NT2/D1 (cell line): ENCODE measurements at regions not wholly inside any gene's neighbourhood (a gene's known extent, or its start where the extent isn't known, plus 50 kb on each side); places are given as distances from the start of the nearest gene placed in this dataset.

Experiments
- DNase-seq: peaks from one replicate; pipeline ENCODE4 v3.0.0-alpha.2; 2011; ENCODE audit warnings: low read depth, low spot score
- H3K27me3 ChIP-seq: 2 replicates; pipeline ENCODE4 v1.6.0; 2011; ENCODE audit warnings: mild to moderate bottlenecking; ENCODE audit not compliant: insufficient read length, insufficient read depth
- H3K36me3 ChIP-seq: 2 replicates; pipeline ENCODE4 v1.6.1; 2011; ENCODE audit warnings: mild to moderate bottlenecking, low read length, mixed read lengths; ENCODE audit not compliant: insufficient read depth, insufficient read length
- H3K4me1 ChIP-seq: 2 replicates; pipeline ENCODE4 v1.5.1; 2011; ENCODE audit not compliant: insufficient read depth, insufficient read length
- H3K4me3 ChIP-seq: 2 replicates; pipeline ENCODE4 v1.5.1; 2011; ENCODE audit warnings: low read depth; ENCODE audit not compliant: insufficient read length
- H3K9ac ChIP-seq: 2 replicates; pipeline ENCODE4 v1.6.0; 2011; ENCODE audit warnings: low read depth; ENCODE audit not compliant: insufficient read length
- H3K9me3 ChIP-seq: 2 replicates; pipeline ENCODE4 v1.5.1; 2011; ENCODE audit warnings: mild to moderate bottlenecking, low read length; ENCODE audit not compliant: insufficient read depth
- SUZ12 ChIP-seq: IDR thresholded peaks from 2 replicates; pipeline ENCODE4 v1.6.1; 2011; ENCODE audit not compliant: insufficient read length, insufficient read depth; ENCODE audit errors: extremely low read depth
- YY1 ChIP-seq: IDR thresholded peaks from 2 replicates; pipeline ENCODE4 v1.6.1; 2011; ENCODE audit not compliant: insufficient read length, insufficient read depth
- ZNF274 ChIP-seq: IDR thresholded peaks from 2 replicates; pipeline ENCODE4 v1.6.1; 2011; ENCODE audit warnings: mild to moderate bottlenecking, low read depth, low read length

GRCh38 chr6:23140871-23141270 lies 571.5 kb downstream of the HDGFL1 start:
- H3K4me1 ChIP-seq: no peaks in the 10 kb centered on the region
- H3K9me3 ChIP-seq: no peaks in the 10 kb centered on the region
- TF ChIP-seq YY1 (no peak), ZNF274 (no peak), SUZ12 (no peak)

GRCh38 chr6:23145781-23146180 lies 576.4 kb downstream of the HDGFL1 start:
- Histone ChIP-seq H3K9ac (no peak overlapping the region), H3K36me3 (no peaks in the 10 kb centered on the region), H3K4me1 (no peaks in the 10 kb centered on the region), H3K9me3 (no peaks in the 10 kb centered on the region), H3K4me3 (no peak overlapping the region), H3K27me3 (no peaks in the 10 kb centered on the region)
- DNase-seq: no peak
- TF ChIP-seq YY1 (no peak), ZNF274 (no peak), SUZ12 (no peak)

More at GRCh38 chr6:23140871-23141270, 571.5 kb downstream of the HDGFL1 start:
- no peak for DNase-seq
- Histone ChIP-seq H3K27me3 (no peaks in the 10 kb centered on the region), H3K4me3 (no peak overlapping the region), H3K9ac (no peak overlapping the region), H3K36me3 (no peaks in the 10 kb centered on the region)

GRCh38 chr6:23154159-23154558 lies 584.8 kb downstream of the HDGFL1 start:
- Histone ChIP-seq H3K27me3 (no peaks in the 10 kb centered on the region), H3K4me1 (no peaks in the 10 kb centered on the region), H3K4me3 (no peak overlapping the region), H3K9ac (no peak overlapping the region), H3K36me3 (no peaks in the 10 kb centered on the region), H3K9me3 (no peaks in the 10 kb centered on the region)
- DNase-seq: no peak
- TF ChIP-seq ZNF274: no peak

- H3K9ac ChIP-seq: no peak overlapping the region
- TF ChIP-seq ZNF274: no peak
- TF ChIP-seq YY1: no peak
- TF ChIP-seq SUZ12: no peak
These were observed 600.7 kb downstream of the HDGFL1 start for GRCh38 chr6:23170049-23170448.

GRCh38 chr6:23173234-23173633 lies 603.9 kb downstream of the HDGFL1 start:
- Histone ChIP-seq H3K9ac (no peak overlapping the region), H3K4me3 (no peak overlapping the region), H3K9me3 (peaks cover 15% of the 10 kb centered on the region; the same call in 1 of the 2 replicates), H3K4me1 (no peaks in the 10 kb centered on the region), H3K36me3 (no peaks in the 10 kb centered on the region), H3K27me3 (no peaks in the 10 kb centered on the region)
- no peak for TF ChIP-seq YY1
- TF ChIP-seq SUZ12: no peak
- no peak for TF ChIP-seq ZNF274
- no peak for DNase-seq

More at GRCh38 chr6:23170049-23170448, 600.7 kb downstream of the HDGFL1 start:
- no peak for DNase-seq
- Histone ChIP-seq H3K4me1 (no peaks in the 10 kb centered on the region), H3K4me3 (no peak overlapping the region), H3K27me3 (no peaks in the 10 kb centered on the region), H3K9me3 (peaks cover 21% of the 10 kb centered on the region; the same call in 1 of the 2 replicates), H3K36me3 (no peaks in the 10 kb centered on the region)

- TF ChIP-seq YY1 (no peak), SUZ12 (no peak), ZNF274 (no peak)
- no peaks in the 10 kb centered on the region for H3K4me1 ChIP-seq
- no peak overlapping the region for H3K9ac ChIP-seq
These were observed 605.5 kb downstream of the HDGFL1 start for GRCh38 chr6:23174781-23175361.

GRCh38 chr6:23175391-23175790 lies 606.0 kb downstream of the HDGFL1 start:
- Histone ChIP-seq H3K27me3 (no peaks in the 10 kb centered on the region), H3K4me1 (no peaks in the 10 kb centered on the region), H3K9me3 (no peaks in the 10 kb centered on the region), H3K36me3 (no peaks in the 10 kb centered on the region), H3K4me3 (no peak overlapping the region), H3K9ac (no peak overlapping the region)
- no peak for TF ChIP-seq ZNF274
- TF ChIP-seq SUZ12: no peak
- no peak for TF ChIP-seq YY1
- DNase-seq: no peak

More at GRCh38 chr6:23174781-23175361, 605.5 kb downstream of the HDGFL1 start:
- Histone ChIP-seq H3K4me3 (no peak overlapping the region), H3K36me3 (no peaks in the 10 kb centered on the region), H3K27me3 (no peaks in the 10 kb centered on the region), H3K9me3 (no peaks in the 10 kb centered on the region)
- DNase-seq: no peak
